Ascending aorta (tissue), 2 donors: ENCODE measurements at regions not wholly inside any gene's neighbourhood (a gene's known extent, or its start where the extent isn't known, plus 50 kb on each side); places are given as distances from the start of the nearest gene placed in this dataset.

Experiments
- DNase-seq, 2 donors: peaks; one replicate each; pipeline ENCODE4 v3.0.0-alpha.2; 2019; ENCODE audit warnings: low spot score in 2 of 2
- H3K27ac ChIP-seq, 2 donors: fragments of 200-600 bp; sonication (generic); one replicate each; pipeline ENCODE4 v1.5.1; 2016 to 2017; ENCODE audit warnings: mild to moderate bottlenecking in 1 of 2
- H3K27me3 ChIP-seq: fragments of 200-600 bp; sonication (generic); one replicate; pipeline ENCODE4 v1.5.1; 2017
- H3K36me3 ChIP-seq, 2 donors: fragments of 200-600 bp; sonication (generic); one replicate each; pipeline ENCODE4 v1.5.1; 2016
- H3K4me1 ChIP-seq, 2 donors: fragments of 200-600 bp; sonication (generic); one replicate each; pipeline ENCODE4 v1.5.1; 2016 to 2017; ENCODE audit warnings: mild to moderate bottlenecking in 1 of 2
- H3K4me3 ChIP-seq, 2 donors: fragments of 200-600 bp; sonication (generic); one replicate each; pipeline ENCODE4 v1.5.1; 2016 to 2017; ENCODE audit warnings: mild to moderate bottlenecking in 1 of 2
- H3K9me3 ChIP-seq, 2 donors: fragments of 200-600 bp; sonication (generic); one replicate each; pipeline ENCODE4 v1.5.1; 2016
- intact Hi-C: fragments of 100-400 bp; cut with DNase I; formaldehyde crosslinking; loops from one replicate; pipeline ENCODE4 v1.15.1; 2023
- TF ChIP-seq, protein P1 (sequence below), 3 experiments: fragments of 200-600 bp in 2 of 3; fragments of 450-650 bp in 1 of 3; sonication (generic) in 2 of 3; IDR thresholded peaks; one replicate each; pipeline ENCODE4 v1.5.1; 2016 to 2019; ENCODE audit warnings: antibody characterized with exemption in 3 of 3, mild to moderate bottlenecking in 1 of 3, moderate library complexity in 1 of 3

DNA sequence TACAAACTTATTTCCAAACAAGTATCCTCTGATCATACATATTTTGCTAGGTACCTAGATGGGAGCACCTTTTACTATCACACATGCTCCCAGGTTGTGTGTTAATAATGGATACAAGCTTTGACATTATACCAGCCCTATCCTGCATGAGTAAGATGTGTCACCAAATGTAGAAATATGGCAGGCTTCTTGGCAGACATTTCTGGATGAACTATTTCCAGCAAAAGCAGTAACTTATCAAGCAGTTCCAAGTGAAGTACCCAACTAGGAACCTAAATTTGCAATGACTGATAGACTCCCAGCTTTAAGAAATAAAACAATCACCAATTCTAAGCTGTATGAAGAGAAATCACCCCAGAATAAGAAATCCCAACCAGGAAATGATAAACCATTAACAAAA is 103.7 kb upstream of the TMEM72 start:
- H3K27me3 ChIP-seq: no peaks in the 10 kb centered on the region
- H3K4me1 ChIP-seq: no peaks in the 10 kb centered on the region
- H3K27ac ChIP-seq: no peak overlapping the region
- no peak overlapping the region for H3K4me3 ChIP-seq
- TF ChIP-seq, protein P1, sequence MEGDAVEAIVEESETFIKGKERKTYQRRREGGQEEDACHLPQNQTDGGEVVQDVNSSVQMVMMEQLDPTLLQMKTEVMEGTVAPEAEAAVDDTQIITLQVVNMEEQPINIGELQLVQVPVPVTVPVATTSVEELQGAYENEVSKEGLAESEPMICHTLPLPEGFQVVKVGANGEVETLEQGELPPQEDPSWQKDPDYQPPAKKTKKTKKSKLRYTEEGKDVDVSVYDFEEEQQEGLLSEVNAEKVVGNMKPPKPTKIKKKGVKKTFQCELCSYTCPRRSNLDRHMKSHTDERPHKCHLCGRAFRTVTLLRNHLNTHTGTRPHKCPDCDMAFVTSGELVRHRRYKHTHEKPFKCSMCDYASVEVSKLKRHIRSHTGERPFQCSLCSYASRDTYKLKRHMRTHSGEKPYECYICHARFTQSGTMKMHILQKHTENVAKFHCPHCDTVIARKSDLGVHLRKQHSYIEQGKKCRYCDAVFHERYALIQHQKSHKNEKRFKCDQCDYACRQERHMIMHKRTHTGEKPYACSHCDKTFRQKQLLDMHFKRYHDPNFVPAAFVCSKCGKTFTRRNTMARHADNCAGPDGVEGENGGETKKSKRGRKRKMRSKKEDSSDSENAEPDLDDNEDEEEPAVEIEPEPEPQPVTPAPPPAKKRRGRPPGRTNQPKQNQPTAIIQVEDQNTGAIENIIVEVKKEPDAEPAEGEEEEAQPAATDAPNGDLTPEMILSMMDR (IDR thresholded peaks at IDR 0.05): no peak
- H3K36me3 ChIP-seq: no peaks in the 10 kb centered on the region
- no peak for DNase-seq
- intact Hi-C loops: no loop called here
- no peaks in the 10 kb centered on the region for H3K9me3 ChIP-seq

DNA sequence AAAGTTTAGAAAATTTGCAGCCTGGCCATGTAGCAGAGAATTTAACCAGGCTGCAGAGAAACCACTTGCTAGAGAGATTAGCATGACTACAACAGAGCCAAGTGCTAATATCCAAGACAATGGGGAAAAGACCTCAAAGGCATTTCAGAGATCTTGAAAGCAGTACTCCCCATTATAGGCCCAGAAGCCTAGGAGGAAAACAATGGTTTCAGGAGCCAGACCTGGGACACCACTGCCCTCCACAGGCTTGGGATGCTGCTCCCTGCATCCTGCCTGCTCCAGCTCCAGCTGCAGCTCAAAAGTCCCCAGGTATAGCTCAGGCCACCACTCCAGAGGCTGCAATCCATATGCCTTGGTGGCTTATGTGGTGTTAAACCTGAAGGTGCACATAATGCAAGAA is 101.5 kb upstream of the TMEM72 start:
- DNase-seq: no peak
- Histone ChIP-seq H3K9me3 (no peaks in the 10 kb centered on the region), H3K27ac (no peak overlapping the region), H3K4me3 (no peak overlapping the region), H3K27me3 (no peaks in the 10 kb centered on the region), H3K36me3 (no peaks in the 10 kb centered on the region), H3K4me1 (no peaks in the 10 kb centered on the region)
- TF ChIP-seq, protein P1 (IDR thresholded peaks at IDR 0.05): no peak
- intact Hi-C loops: no loop called here

DNA sequence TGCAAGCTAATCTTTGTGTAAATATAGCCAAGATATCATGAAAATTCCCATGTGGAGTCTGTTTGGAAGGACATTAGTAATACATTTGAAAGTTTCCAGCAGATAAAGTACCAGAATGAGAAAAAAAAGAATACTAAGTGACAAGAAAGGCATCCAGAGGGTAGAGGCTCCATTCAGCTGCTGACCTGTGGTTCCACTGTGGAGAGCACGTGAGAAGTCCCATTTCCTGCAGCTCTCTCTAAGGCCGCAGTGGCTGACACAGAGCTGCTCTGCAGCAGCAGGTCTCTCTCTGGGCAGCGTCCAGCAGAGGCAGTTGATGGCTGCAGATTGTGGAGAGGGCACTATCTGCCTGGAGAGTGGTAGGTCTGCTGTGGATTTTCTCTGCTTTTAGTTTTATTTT is 100.1 kb upstream of the TMEM72 start:
- TF ChIP-seq, protein P1 (IDR thresholded peaks at IDR 0.05): no peak
- no peak for DNase-seq
- Histone ChIP-seq H3K4me1 (no peaks in the 10 kb centered on the region), H3K4me3 (no peak overlapping the region), H3K27ac (no peak overlapping the region), H3K9me3 (no peaks in the 10 kb centered on the region), H3K36me3 (no peaks in the 10 kb centered on the region), H3K27me3 (no peaks in the 10 kb centered on the region)
- intact Hi-C loops: no loop called here

DNA sequence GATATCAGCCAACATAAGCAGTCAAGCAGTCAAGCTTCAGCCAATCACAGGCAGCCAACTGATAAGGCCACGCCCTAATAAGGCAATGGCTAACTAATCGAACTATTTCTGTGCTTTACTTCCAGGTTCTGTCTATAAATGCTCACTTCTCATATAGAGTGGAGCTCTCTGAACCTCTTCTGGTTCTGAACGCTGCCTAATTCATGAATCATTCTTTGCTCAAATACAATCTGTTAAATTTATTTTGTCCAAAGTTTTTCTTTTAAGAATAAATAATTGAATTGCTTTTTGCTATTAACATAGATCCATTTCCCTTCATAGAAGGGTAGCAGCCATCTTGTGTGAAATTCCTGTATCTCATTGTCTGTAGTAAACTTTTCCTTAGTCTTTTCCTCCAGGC is 97.9 kb upstream of the TMEM72 start:
- TF ChIP-seq, protein P1 (IDR thresholded peaks at IDR 0.05): no peak
- Histone ChIP-seq H3K27ac (no peak overlapping the region), H3K27me3 (no peaks in the 10 kb centered on the region), H3K9me3 (no peaks in the 10 kb centered on the region), H3K36me3 (no peaks in the 10 kb centered on the region), H3K4me1 (no peaks in the 10 kb centered on the region), H3K4me3 (no peak overlapping the region)
- DNase-seq: no peak
- intact Hi-C loops: no loop called here

DNA sequence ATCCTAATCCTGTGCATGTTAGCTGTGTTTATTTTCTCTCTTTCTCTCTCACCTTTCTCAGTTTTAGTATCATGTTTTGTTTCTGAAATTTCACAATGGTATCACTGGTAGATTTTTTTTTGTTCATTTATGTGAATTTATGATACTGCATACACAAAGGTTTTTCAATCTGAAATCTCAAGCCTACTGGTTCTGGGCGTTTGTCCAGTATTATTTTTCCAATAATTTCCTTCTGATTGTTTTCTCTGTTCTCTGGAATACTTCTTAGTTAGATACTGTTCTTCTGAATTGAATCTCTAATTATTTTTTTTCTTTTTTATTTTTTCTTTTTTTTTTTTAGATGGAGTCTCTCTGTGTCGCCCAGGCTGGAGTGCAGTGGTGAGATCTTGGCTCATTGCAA is 96.2 kb upstream of the TMEM72 start:
- no peaks in the 10 kb centered on the region for H3K9me3 ChIP-seq
- H3K4me3 ChIP-seq: no peak overlapping the region
- no peaks in the 10 kb centered on the region for H3K27me3 ChIP-seq
- H3K27ac ChIP-seq: no peak overlapping the region
- TF ChIP-seq, protein P1 (IDR thresholded peaks at IDR 0.05): no peak
- no peaks in the 10 kb centered on the region for H3K36me3 ChIP-seq
- no peak for DNase-seq
- intact Hi-C loops: no loop called here
- no peaks in the 10 kb centered on the region for H3K4me1 ChIP-seq

DNA sequence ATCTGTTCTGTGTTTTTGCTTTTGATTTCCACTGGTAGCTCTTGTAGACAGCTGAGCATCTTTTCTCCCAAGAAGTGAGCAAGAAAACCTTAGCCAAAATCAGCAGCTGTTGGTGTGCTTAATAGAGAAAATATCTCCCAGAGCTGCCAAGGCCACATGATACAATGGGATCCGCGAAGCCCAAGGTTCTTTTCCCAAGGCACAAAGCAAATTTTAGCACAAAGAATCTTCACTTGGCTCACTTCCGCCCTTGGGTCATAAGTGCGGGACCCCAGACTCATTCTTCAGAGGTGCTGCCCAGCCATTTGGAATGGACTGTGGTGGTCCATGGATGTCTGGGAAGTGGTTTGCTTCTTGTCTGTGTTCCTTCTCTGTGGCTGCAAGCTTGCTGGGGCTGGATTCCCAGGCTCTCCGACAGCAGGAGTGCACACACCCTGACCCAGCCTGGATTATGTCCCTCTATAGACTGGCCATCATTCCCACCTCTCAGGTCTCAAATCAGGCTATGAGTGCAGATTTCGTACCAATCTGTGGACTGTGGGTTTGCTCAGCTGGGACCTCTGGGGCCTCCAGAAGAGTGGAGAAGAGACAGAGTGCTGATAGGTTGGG is 93.0 kb upstream of the TMEM72 start:
- Histone ChIP-seq H3K9me3 (no peaks in the 10 kb centered on the region), H3K27me3 (no peaks in the 10 kb centered on the region), H3K4me1 (no peaks in the 10 kb centered on the region), H3K36me3 (no peaks in the 10 kb centered on the region), H3K27ac (no peak overlapping the region), H3K4me3 (no peak overlapping the region)
- TF ChIP-seq, protein P1 (IDR thresholded peaks at IDR 0.05): no peak
- DNase-seq: no peak
- intact Hi-C loops: no loop called here
